Esophagus squamous epithelium (tissue), 5 donors: ENCODE measurements at regions not wholly inside any gene's neighbourhood (a gene's known extent, or its start where the extent isn't known, plus 50 kb on each side); places are given as distances from the start of the nearest gene placed in this dataset.

Experiments
- DNase-seq: peaks from one replicate; lab custom pipeline; 2025; lab: John Stamatoyannopoulos, UW
- H3K27ac ChIP-seq, 4 donors: fragments of 200-600 bp; sonication (generic); one replicate each; pipeline ENCODE4 v1.5.1; 2016 to 2019; ENCODE audit warnings: mild to moderate bottlenecking in 1 of 4
- H3K27me3 ChIP-seq, 4 donors: fragments of 200-600 bp; sonication (generic); 1 replicate in 3 of 4; 2 replicates in 1 of 4; pipeline versions ENCODE4 v1.5.1 to v1.6.0; 2017 to 2021; ENCODE audit warnings: antibody characterized with exemption in 1 of 4
- H3K36me3 ChIP-seq, 3 donors: fragments of 200-600 bp; sonication (generic); one replicate each; pipeline ENCODE4 v1.5.1; 2016 to 2019
- H3K4me1 ChIP-seq, 3 donors: fragments of 200-600 bp; sonication (generic); one replicate each; pipeline ENCODE4 v1.5.1; 2017 to 2019
- H3K4me3 ChIP-seq, 4 donors: fragments of 200-600 bp; sonication (generic); 1 replicate in 3 of 4; 2 replicates in 1 of 4; pipeline ENCODE4 v1.5.1; 2016 to 2019; ENCODE audit warnings: mild to moderate bottlenecking in 2 of 4, moderate library complexity in 1 of 4
- H3K9me3 ChIP-seq, 3 donors: fragments of 200-600 bp; sonication (generic); one replicate each; pipeline ENCODE4 v1.5.1; 2016 to 2019
- CTCF ChIP-seq, 6 experiments: fragments of 450-650 bp in 4 of 6; fragments of 200-600 bp in 2 of 6; sonication (generic) in 2 of 6; IDR thresholded peaks; one replicate each; pipeline ENCODE4 v1.5.1; 2016 to 2019; ENCODE audit warnings: antibody characterized with exemption in 6 of 6, mild to moderate bottlenecking in 4 of 6, moderate library complexity in 4 of 6
- POLR2A ChIP-seq, 4 donors: fragments of 450-650 bp; IDR thresholded peaks; one replicate each; pipeline ENCODE4 v1.6.1; 2017; ENCODE audit warnings: antibody characterized with exemption in 4 of 4, mild to moderate bottlenecking in 4 of 4, moderate library complexity in 3 of 4
- WGBS, 2 donors: methylation state at CpG; one replicate each; pipeline ENCODE4 v1.1.5; 2018; 5-methylcytosine and 5-hydroxymethylcytosine counted together
- intact Hi-C: fragments of 100-400 bp; cut with DNase I; formaldehyde crosslinking; loops from one replicate; pipeline ENCODE4 v1.15.0; 2022
- donor health status: DM: yes; HTN: yes; CAD: no.

DNA sequence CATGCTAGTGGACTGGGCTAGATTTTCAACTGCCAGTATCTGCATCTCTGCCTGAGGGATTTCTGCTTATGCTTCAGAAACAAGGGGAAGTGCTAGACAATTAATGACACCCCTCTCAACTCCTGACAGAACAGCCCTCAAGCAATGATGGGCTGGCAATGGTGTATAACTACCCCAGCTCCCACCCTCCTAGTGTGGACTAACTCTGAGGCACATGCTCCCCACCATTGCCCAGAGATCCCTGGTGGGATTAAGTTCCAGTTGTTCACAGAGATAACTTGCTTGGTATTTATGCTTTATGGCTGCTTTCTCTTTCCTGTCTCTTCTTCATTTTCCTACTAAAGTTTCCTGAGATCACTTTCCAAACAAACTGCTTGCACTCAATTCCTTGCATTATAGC lies 113.5 kb downstream of the RPS24 start:
- H3K4me1 ChIP-seq: no peaks in the 10 kb centered on the region
- intact Hi-C loops: no loop called here
- DNase-seq: no peak
- H3K27me3 ChIP-seq: peaks cover 0 to 6% (median 0%) of the 10 kb centered on the region in 4 donors
- H3K4me3 ChIP-seq: no peak overlapping the region
- H3K27ac ChIP-seq: no peak overlapping the region
- no peaks in the 10 kb centered on the region for H3K36me3 ChIP-seq
- H3K9me3 ChIP-seq: no peaks in the 10 kb centered on the region
- TF ChIP-seq CTCF (IDR thresholded peaks at IDR 0.05) (no peak), POLR2A (IDR thresholded peaks at IDR 0.05) (no peak)

GRCh38 chr10:78148216-78148960 lies 114.7 kb downstream of the RPS24 start:
- no peaks in the 10 kb centered on the region for H3K9me3 ChIP-seq
- H3K27me3 ChIP-seq: no peaks in the 10 kb centered on the region
- H3K4me3 ChIP-seq: no peak overlapping the region
- H3K36me3 ChIP-seq: no peaks in the 10 kb centered on the region
- H3K4me1 ChIP-seq: no peaks in the 10 kb centered on the region
- TF ChIP-seq POLR2A (IDR thresholded peaks at IDR 0.05): no peak
- TF ChIP-seq CTCF (IDR thresholded peaks at IDR 0.05): no peak
- no peak for DNase-seq
- intact Hi-C loops: no loop called here
- no peak overlapping the region for H3K27ac ChIP-seq
- 72 to 84% methylated on average over 7 of the region's 7 CpGs for WGBS, 2 donors

DNA sequence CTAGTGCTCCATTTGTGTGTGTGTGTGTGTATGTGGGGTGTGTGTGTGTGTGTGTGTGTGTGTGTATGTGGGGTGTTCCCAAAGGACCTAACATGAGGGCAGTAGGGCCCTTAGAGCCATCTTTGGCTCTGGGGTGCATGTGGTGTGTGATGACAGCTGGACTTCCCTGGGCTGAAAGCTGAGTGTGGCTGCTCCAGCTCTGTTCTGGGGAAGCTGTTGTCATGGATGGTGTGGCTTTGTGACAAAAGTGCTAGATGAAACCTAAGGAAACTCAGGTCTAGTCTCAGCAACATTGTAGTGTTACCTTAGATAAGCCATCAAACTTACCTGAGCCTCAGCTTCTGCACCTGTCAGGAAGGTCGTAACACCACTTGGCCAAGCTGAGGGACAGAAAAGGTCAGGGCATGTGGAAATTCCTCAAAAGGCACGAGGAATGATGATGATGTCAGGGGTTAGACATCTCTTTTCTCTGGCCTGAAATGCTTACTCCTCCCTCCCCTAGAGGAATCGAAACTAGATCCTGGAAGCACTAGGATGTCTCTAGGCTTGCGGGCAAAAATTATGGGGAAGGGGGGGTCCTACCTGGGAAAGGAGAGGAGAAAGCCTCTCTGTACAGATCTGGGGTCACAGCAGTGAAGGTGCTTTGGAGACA lies 115.4 kb downstream of the RPS24 start:
- WGBS, 2 donors: 41 to 42% methylated on average over 2 to 4 of the region's 4 CpGs
- no peak for DNase-seq

GRCh38 chr10:78150756-78151155 lies 117.1 kb downstream of the RPS24 start:
- Histone ChIP-seq H3K4me3 (no peak overlapping the region), H3K36me3 (no peaks in the 10 kb centered on the region), H3K27me3 (no peaks in the 10 kb centered on the region), H3K4me1 (no peaks in the 10 kb centered on the region), H3K9me3 (no peaks in the 10 kb centered on the region), H3K27ac (no peak overlapping the region)
- 83 to 87% methylated on average over 4 of the region's 4 CpGs for WGBS, 2 donors
- no peak for DNase-seq
- TF ChIP-seq POLR2A (IDR thresholded peaks at IDR 0.05) (no peak), CTCF (IDR thresholded peaks at IDR 0.05) (no peak)
- intact Hi-C loops: no loop called here

More for the DNA sequence above, 115.4 kb downstream of the RPS24 start:
- Histone ChIP-seq H3K36me3 (no peaks in the 10 kb centered on the region), H3K4me1 (no peaks in the 10 kb centered on the region), H3K9me3 (no peaks in the 10 kb centered on the region), H3K27me3 (no peaks in the 10 kb centered on the region), H3K27ac (no peak overlapping the region), H3K4me3 (no peak overlapping the region)
- TF ChIP-seq POLR2A (IDR thresholded peaks at IDR 0.05) (no peak), CTCF (IDR thresholded peaks at IDR 0.05) (no peak)
- intact Hi-C loops: no loop called here

DNA sequence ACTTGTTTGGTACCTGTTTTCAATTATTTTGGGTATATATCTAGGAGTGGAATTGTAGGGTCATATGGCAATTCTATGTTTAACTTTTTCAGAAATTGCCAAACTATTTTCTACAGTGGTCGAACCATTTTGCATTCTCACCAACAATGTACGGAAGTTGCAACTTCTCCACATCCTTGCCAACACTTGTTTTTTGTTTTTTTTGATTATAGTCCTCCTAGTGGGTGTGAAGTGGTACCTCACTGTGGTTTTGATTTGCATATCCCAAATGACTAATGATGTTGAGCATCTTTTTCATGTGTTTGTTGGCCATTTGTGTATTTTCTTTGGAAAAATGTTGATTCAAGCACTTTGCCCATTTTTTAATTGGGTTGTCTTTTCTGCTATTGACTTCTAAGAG lies 122.1 kb downstream of the RPS24 start:
- H3K36me3 ChIP-seq: no peaks in the 10 kb centered on the region
- H3K27ac ChIP-seq: no peak overlapping the region
- no peak overlapping the region for H3K4me3 ChIP-seq
- no peak for DNase-seq
- TF ChIP-seq CTCF (IDR thresholded peaks at IDR 0.05): no peak
- TF ChIP-seq POLR2A (IDR thresholded peaks at IDR 0.05): no peak
- H3K27me3 ChIP-seq: peaks cover 0 to 3% (median 0%) of the 10 kb centered on the region in 4 donors
- 83 to 88% methylated on average over 2 of the region's 2 CpGs for WGBS, 2 donors
- H3K4me1 ChIP-seq: no peaks in the 10 kb centered on the region
- intact Hi-C loops: no loop called here
- H3K9me3 ChIP-seq: no peaks in the 10 kb centered on the region
